ENCODE measurements at regions not wholly inside any gene's neighbourhood (a gene's known extent, or its start where the extent isn't known, plus 50 kb on each side); places are given as distances from the start of the nearest gene placed in this dataset.
"Not testable (repeated sequence)": the region's sequence is repeated elsewhere in the genome, so short reads cannot be mapped to it uniquely, and the experiment has no call there.

DNA sequence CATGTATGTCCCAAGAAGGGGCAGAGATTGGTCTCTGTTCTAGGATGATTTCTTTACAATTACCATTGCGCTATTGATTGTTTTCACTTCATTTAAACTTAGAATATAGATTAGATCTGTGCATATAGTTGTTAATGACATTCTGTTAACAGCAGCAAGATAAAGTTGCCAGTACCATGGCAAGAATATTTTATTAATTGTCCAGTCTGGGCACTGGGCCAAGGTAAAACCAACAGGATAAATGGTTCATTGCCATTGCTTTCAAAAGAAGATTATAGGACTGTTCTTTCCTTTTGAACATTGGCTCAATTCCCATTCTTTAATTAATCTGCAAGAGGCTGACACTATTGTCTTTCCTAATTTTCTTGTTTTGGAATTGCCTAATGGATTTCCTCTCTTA lies 592.4 kb downstream of the RFPL4B start:
- Histone ChIP-seq H3K27me3 (ENCODE audit: low read depth) (no peaks in the 10 kb centered on the region), H3K4me1 (peaks cover 4% of the 10 kb centered on the region), H3K4me3 (no peak overlapping the region), H3K36me3 (no peaks in the 10 kb centered on the region), H3K9me3 (replicated peaks) (no peaks in the 10 kb centered on the region), H3K27ac (replicated peaks) (no peak overlapping the region)
- TF ChIP-seq, protein P1, sequence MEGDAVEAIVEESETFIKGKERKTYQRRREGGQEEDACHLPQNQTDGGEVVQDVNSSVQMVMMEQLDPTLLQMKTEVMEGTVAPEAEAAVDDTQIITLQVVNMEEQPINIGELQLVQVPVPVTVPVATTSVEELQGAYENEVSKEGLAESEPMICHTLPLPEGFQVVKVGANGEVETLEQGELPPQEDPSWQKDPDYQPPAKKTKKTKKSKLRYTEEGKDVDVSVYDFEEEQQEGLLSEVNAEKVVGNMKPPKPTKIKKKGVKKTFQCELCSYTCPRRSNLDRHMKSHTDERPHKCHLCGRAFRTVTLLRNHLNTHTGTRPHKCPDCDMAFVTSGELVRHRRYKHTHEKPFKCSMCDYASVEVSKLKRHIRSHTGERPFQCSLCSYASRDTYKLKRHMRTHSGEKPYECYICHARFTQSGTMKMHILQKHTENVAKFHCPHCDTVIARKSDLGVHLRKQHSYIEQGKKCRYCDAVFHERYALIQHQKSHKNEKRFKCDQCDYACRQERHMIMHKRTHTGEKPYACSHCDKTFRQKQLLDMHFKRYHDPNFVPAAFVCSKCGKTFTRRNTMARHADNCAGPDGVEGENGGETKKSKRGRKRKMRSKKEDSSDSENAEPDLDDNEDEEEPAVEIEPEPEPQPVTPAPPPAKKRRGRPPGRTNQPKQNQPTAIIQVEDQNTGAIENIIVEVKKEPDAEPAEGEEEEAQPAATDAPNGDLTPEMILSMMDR (IDR thresholded peaks at IDR 0.05; ENCODE audit: borderline replicate concordance), result no peak
- intact Hi-C loops (cut with micrococcal nuclease), result no loop called here
- no peak for DNase-seq

DNA sequence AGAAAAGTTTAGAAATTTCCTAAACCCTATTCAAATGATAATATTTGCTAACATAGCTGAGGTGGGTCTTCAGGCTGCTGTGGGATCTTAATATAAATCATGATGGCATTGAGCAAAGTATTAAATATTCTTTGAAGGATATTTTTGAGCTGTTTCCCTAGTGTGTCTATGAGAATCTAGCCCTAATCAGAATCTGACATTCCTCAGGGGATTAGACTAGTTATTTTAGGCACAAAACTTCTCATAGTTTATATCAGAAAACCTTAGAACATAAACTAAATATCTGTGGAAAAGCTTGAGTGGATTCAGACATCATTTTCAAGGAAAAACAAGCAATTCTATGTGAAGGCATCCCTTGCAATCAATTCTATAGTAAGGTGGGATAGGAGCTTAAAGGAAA lies 594.5 kb downstream of the RFPL4B start:
- Histone ChIP-seq H3K27ac (replicated peaks) (no peak overlapping the region), H3K4me3 (no peak overlapping the region), H3K27me3 (ENCODE audit: low read depth) (no peaks in the 10 kb centered on the region), H3K36me3 (no peaks in the 10 kb centered on the region), H3K9me3 (replicated peaks) (no peaks in the 10 kb centered on the region), H3K4me1 (peaks cover 4% of the 10 kb centered on the region)
- TF ChIP-seq, protein P1 (IDR thresholded peaks at IDR 0.05; ENCODE audit: borderline replicate concordance), result no peak
- DNase-seq, result no peak
- intact Hi-C loops (cut with micrococcal nuclease), result no loop called here

DNA sequence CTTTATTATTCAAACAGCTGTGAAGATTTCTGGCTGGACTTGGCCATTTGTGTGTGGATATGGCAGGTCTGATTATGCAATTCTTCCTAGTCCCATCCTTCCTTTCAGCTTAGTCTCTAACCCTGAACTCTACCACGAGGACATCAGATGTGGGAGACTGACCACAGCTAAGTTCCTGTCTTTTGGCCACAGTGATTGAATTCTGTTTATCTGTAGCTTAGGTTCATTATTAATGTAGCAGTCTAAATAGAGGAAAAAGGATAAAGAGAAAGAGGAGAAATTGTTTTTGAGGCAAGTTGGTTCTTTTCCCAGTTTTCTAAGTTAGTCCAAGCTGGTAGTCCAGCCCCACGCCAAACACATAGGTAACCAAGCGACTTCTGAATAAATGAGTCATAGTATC lies 598.9 kb downstream of the RFPL4B start:
- H3K27ac ChIP-seq (replicated peaks), result no peak overlapping the region

DNA sequence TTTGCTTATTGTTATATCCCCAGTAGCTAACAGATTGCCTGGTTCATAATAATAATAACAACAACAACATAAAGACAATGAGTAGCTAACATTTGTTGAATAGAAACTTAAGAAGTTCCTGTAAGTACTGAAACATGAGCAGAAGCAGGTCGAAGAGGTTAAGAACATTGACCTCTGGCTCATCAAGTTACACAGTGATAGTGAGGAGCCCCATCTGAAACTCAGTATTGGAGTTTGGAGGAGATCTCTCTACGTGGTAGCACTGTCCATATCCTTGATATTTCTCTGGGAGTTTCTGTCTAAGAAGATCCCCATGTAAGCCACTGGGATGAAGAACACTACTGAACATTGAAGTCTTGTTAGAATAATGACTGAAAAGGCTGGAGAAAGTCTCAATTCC lies 600.4 kb downstream of the RFPL4B start:
- Histone ChIP-seq H3K4me1 (no peaks in the 10 kb centered on the region), H3K27ac (replicated peaks) (no peak overlapping the region), H3K9me3 (replicated peaks) (no peaks in the 10 kb centered on the region), H3K36me3 (no peaks in the 10 kb centered on the region), H3K27me3 (ENCODE audit: low read depth) (no peaks in the 10 kb centered on the region), H3K4me3 (no peak overlapping the region)
- intact Hi-C loops (cut with micrococcal nuclease), result no loop called here
- TF ChIP-seq, protein P1 (IDR thresholded peaks at IDR 0.05; ENCODE audit: borderline replicate concordance), result no peak
- no peak for DNase-seq

More for the DNA sequence above, 598.9 kb downstream of the RFPL4B start:
- DNase-seq, result no peak
- H3K9me3 ChIP-seq (replicated peaks), result no peaks in the 10 kb centered on the region
- intact Hi-C loops (cut with micrococcal nuclease), result no loop called here
- no peaks in the 10 kb centered on the region for H3K27me3 ChIP-seq (ENCODE audit: low read depth)
- H3K36me3 ChIP-seq, result no peaks in the 10 kb centered on the region
- no peaks in the 10 kb centered on the region for H3K4me1 ChIP-seq
- H3K4me3 ChIP-seq, result no peak overlapping the region
- TF ChIP-seq, protein P1 (IDR thresholded peaks at IDR 0.05; ENCODE audit: borderline replicate concordance), result no peak

DNA sequence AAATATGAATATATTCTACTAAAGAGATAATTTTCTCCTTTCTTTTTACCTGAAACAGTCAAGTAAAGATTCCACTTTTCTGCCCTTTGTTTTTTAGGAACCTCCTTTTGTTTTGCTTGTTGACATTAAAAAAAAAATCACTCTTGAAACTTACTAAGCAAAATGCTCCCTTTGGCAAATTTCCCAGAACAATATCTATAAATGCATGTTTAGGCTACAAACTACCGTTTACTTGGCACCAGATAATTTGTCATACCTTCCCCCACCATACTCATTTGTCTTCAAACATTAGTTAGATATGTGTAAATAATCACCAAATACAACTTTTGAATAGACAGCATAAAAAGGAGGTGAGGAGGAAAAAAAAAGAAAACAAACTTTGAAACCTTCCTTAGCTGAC lies 604.7 kb downstream of the RFPL4B start:
- TF ChIP-seq, protein P1 (IDR thresholded peaks at IDR 0.05; ENCODE audit: borderline replicate concordance), result no peak
- H3K36me3 ChIP-seq, result no peaks in the 10 kb centered on the region
- H3K27ac ChIP-seq (replicated peaks), result no peak overlapping the region
- no peaks in the 10 kb centered on the region for H3K27me3 ChIP-seq (ENCODE audit: low read depth)
- intact Hi-C loops (cut with micrococcal nuclease), result no loop called here
- no peaks in the 10 kb centered on the region for H3K9me3 ChIP-seq (replicated peaks)
- DNase-seq, result no peak
- peaks cover 5% of the 10 kb centered on the region for H3K4me1 ChIP-seq
- no peak overlapping the region for H3K4me3 ChIP-seq

DNA sequence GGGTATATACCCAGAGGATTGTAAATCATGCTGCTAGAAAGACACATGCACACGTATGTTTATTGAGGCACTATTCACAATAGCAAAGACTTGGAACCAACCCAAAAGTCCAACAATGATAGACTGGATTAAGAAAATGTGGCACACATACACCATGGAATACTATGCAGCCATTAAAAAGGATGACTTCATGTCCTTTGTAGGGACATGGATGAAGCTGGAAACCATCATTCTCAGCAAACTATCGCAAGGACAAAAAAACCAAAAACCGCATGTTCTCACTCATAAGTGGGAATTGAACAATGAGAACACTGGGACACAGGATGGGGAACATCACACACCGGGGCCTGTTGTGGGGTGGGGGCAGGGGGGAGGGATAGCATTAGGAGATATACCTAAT lies 608.6 kb downstream of the RFPL4B start:
- intact Hi-C loops (cut with micrococcal nuclease); DNase-seq; H3K27me3 ChIP-seq (ENCODE audit: low read depth); H3K36me3 ChIP-seq; H3K27ac ChIP-seq (replicated peaks); H3K9me3 ChIP-seq (replicated peaks); H3K4me3 ChIP-seq: not testable (repeated sequence)
- peaks cover 12% of the 10 kb centered on the region for H3K4me1 ChIP-seq

All from left ventricle myocardium inferior (tissue), 1 donor.